ENCODE measurements at regions not wholly inside any gene's neighbourhood (a gene's known extent, or its start where the extent isn't known, plus 50 kb on each side); places are given as distances from the start of the nearest gene placed in this dataset.
A peak's percentile ranks its signal among the peaks of the same experiment; 100 is the strongest.

GRCh38 chr7:131869169-131869844 lies 312.9 kb upstream of the PODXL start:
- H3K9me3 Mint-ChIP-seq: no peaks in the 10 kb centered on the region
- H3K36me3 Mint-ChIP-seq (ENCODE audit: low read depth): no peaks in the 10 kb centered on the region
- no peaks in the 10 kb centered on the region for H3K4me1 Mint-ChIP-seq
- no peak overlapping the region for H3K4me3 Mint-ChIP-seq
- ATAC-seq (replicated peaks): no peak
- peaks cover 12% of the 10 kb centered on the region for H3K27me3 Mint-ChIP-seq
- H3K27ac Mint-ChIP-seq: no peak overlapping the region

GRCh38 chr7:131867461-131867860 lies 311.0 kb upstream of the PODXL start:
- Mint-ChIP-seq H3K27me3 (peaks cover 12% of the 10 kb centered on the region), H3K36me3 (ENCODE audit: low read depth) (no peaks in the 10 kb centered on the region), H3K4me1 (no peaks in the 10 kb centered on the region), H3K27ac (no peak overlapping the region), H3K4me3 (no peak overlapping the region), H3K9me3 (no peaks in the 10 kb centered on the region)
- no peak for ATAC-seq (replicated peaks)

GRCh38 chr7:131865911-131866310 lies 309.5 kb upstream of the PODXL start:
- Mint-ChIP-seq H3K36me3 (ENCODE audit: low read depth) (no peaks in the 10 kb centered on the region), H3K4me1 (no peaks in the 10 kb centered on the region), H3K27ac (no peak overlapping the region), H3K27me3 (peaks cover 10% of the 10 kb centered on the region), H3K4me3 (no peak overlapping the region), H3K9me3 (no peaks in the 10 kb centered on the region)
- ATAC-seq (replicated peaks): no peak

- H3K27me3 Mint-ChIP-seq: peaks cover 6% of the 10 kb centered on the region
- ATAC-seq (replicated peaks): no peak
- H3K4me1 Mint-ChIP-seq: no peaks in the 10 kb centered on the region
- H3K36me3 Mint-ChIP-seq (ENCODE audit: low read depth): no peaks in the 10 kb centered on the region
- no peaks in the 10 kb centered on the region for H3K9me3 Mint-ChIP-seq
- H3K27ac Mint-ChIP-seq: no peak overlapping the region
- no peak overlapping the region for H3K4me3 Mint-ChIP-seq
Measured at GRCh38 chr7:131861620-131862346, 305.4 kb upstream of the PODXL start.

GRCh38 chr7:131859147-131859821 lies 302.9 kb upstream of the PODXL start:
- no peaks in the 10 kb centered on the region for H3K36me3 Mint-ChIP-seq (ENCODE audit: low read depth)
- no peak overlapping the region for H3K4me3 Mint-ChIP-seq
- peaks cover 10% of the 10 kb centered on the region for H3K27me3 Mint-ChIP-seq
- no peak overlapping the region for H3K27ac Mint-ChIP-seq
- H3K9me3 Mint-ChIP-seq: no peaks in the 10 kb centered on the region
- peak; percentile 48 for ATAC-seq (replicated peaks)
- no peaks in the 10 kb centered on the region for H3K4me1 Mint-ChIP-seq

GRCh38 chr7:131858611-131859010 lies 302.2 kb upstream of the PODXL start:
- Mint-ChIP-seq H3K4me3 (no peak overlapping the region), H3K27me3 (peaks cover 10% of the 10 kb centered on the region), H3K9me3 (no peaks in the 10 kb centered on the region), H3K4me1 (no peaks in the 10 kb centered on the region), H3K27ac (no peak overlapping the region), H3K36me3 (ENCODE audit: low read depth) (no peaks in the 10 kb centered on the region)
- ATAC-seq (replicated peaks): no peak

GRCh38 chr7:131849472-131849871 lies 293.0 kb upstream of the PODXL start:
- ATAC-seq (replicated peaks): no peak
- Mint-ChIP-seq H3K4me3 (no peak overlapping the region), H3K27me3 (peaks cover 21% of the 10 kb centered on the region), H3K27ac (no peak overlapping the region), H3K36me3 (ENCODE audit: low read depth) (no peaks in the 10 kb centered on the region), H3K9me3 (no peaks in the 10 kb centered on the region), H3K4me1 (no peaks in the 10 kb centered on the region)

GRCh38 chr7:131848033-131848432 lies 291.6 kb upstream of the PODXL start:
- Mint-ChIP-seq H3K36me3 (ENCODE audit: low read depth) (no peaks in the 10 kb centered on the region), H3K4me3 (no peak overlapping the region), H3K27ac (no peak overlapping the region), H3K4me1 (no peaks in the 10 kb centered on the region), H3K9me3 (no peaks in the 10 kb centered on the region), H3K27me3 (peaks cover 21% of the 10 kb centered on the region)
- ATAC-seq (replicated peaks): no peak

- no peaks in the 10 kb centered on the region for H3K36me3 Mint-ChIP-seq (ENCODE audit: low read depth)
Measured at GRCh38 chr7:131845573-131846314, 289.3 kb upstream of the PODXL start.

GRCh38 chr7:131844369-131844768 lies 287.9 kb upstream of the PODXL start:
- Mint-ChIP-seq H3K4me1 (no peaks in the 10 kb centered on the region), H3K9me3 (no peaks in the 10 kb centered on the region), H3K27ac (no peak overlapping the region), H3K4me3 (no peak overlapping the region), H3K27me3 (peaks cover 25% of the 10 kb centered on the region), H3K36me3 (ENCODE audit: low read depth) (no peaks in the 10 kb centered on the region)
- no peak for ATAC-seq (replicated peaks)

More at GRCh38 chr7:131845573-131846314, 289.3 kb upstream of the PODXL start:
- peaks cover 21% of the 10 kb centered on the region for H3K27me3 Mint-ChIP-seq
- no peak overlapping the region for H3K4me3 Mint-ChIP-seq
- no peaks in the 10 kb centered on the region for H3K4me1 Mint-ChIP-seq
- H3K9me3 Mint-ChIP-seq: no peaks in the 10 kb centered on the region
- H3K27ac Mint-ChIP-seq: no peak overlapping the region
- ATAC-seq (replicated peaks): no peak

GRCh38 chr7:131843898-131844331 lies 287.5 kb upstream of the PODXL start:
- H3K4me1 Mint-ChIP-seq: no peaks in the 10 kb centered on the region
- H3K27ac Mint-ChIP-seq: no peak overlapping the region
- H3K36me3 Mint-ChIP-seq (ENCODE audit: low read depth): no peaks in the 10 kb centered on the region
- no peaks in the 10 kb centered on the region for H3K9me3 Mint-ChIP-seq
- peaks cover 22% of the 10 kb centered on the region for H3K27me3 Mint-ChIP-seq
- ATAC-seq (replicated peaks): no peak
- H3K4me3 Mint-ChIP-seq: no peak overlapping the region

GRCh38 chr7:131839967-131840690 lies 283.7 kb upstream of the PODXL start:
- H3K9me3 Mint-ChIP-seq: no peaks in the 10 kb centered on the region
- no peak for ATAC-seq (replicated peaks)
- H3K27ac Mint-ChIP-seq: no peak overlapping the region
- no peaks in the 10 kb centered on the region for H3K36me3 Mint-ChIP-seq (ENCODE audit: low read depth)
- H3K4me1 Mint-ChIP-seq: no peaks in the 10 kb centered on the region
- H3K27me3 Mint-ChIP-seq: peaks cover 14% of the 10 kb centered on the region
- no peak overlapping the region for H3K4me3 Mint-ChIP-seq

- Mint-ChIP-seq H3K9me3 (no peaks in the 10 kb centered on the region), H3K4me1 (no peaks in the 10 kb centered on the region), H3K4me3 (no peak overlapping the region), H3K27me3 (peaks cover 17% of the 10 kb centered on the region), H3K27ac (no peak overlapping the region), H3K36me3 (ENCODE audit: low read depth) (no peaks in the 10 kb centered on the region)
- no peak for ATAC-seq (replicated peaks)
Measured at GRCh38 chr7:131836733-131837132, 280.3 kb upstream of the PODXL start.

- H3K9me3 Mint-ChIP-seq: no peaks in the 10 kb centered on the region
- H3K27ac Mint-ChIP-seq: no peak overlapping the region
- H3K36me3 Mint-ChIP-seq (ENCODE audit: low read depth): no peaks in the 10 kb centered on the region
- H3K27me3 Mint-ChIP-seq: peaks cover 20% of the 10 kb centered on the region
- H3K4me3 Mint-ChIP-seq: no peak overlapping the region
- H3K4me1 Mint-ChIP-seq: no peaks in the 10 kb centered on the region
- no peak for ATAC-seq (replicated peaks)
Measured at GRCh38 chr7:131835141-131835540, 278.7 kb upstream of the PODXL start.

All from activated T-helper 17 cell treated with anti-CD3 and anti-CD28 coated beads, Interleukin-2, amount 50 U/mL, for 72 hours (primary cell).